HG03432 (cell line): ENCODE measurements at regions not wholly inside any gene's neighbourhood (a gene's known extent, or its start where the extent isn't known, plus 50 kb on each side); places are given as distances from the start of the nearest gene placed in this dataset.

Experiments used
- ATAC-seq: cut with Tn5 transposase; IDR thresholded peaks from one replicate; pipeline ENCODE4 v1.9.1; 2021; ENCODE audit warnings: mild to moderate bottlenecking, moderate library complexity; ENCODE audit not compliant: unreplicated experiment

DNA sequence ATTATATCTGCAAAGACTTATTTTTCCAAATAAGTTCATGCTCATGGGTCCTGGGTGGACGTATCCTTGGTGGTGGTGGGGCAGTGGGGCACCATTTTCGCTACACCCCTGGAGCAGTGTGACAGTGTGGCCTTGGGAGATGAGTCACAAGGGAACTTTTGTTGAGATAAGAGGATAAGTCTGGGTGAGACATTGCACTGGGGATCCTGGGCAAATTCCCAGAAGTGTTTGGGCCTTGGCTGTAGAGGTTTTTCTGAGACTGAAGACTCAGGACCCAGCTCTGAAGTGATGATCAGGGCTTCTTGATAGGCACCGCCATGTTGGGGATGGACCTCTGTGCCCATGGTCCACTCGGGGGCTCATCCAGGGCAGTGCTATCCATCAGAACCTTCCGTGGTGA, 149.4 kb downstream of the MACROH2A1 start:
- no peak for ATAC-seq

DNA sequence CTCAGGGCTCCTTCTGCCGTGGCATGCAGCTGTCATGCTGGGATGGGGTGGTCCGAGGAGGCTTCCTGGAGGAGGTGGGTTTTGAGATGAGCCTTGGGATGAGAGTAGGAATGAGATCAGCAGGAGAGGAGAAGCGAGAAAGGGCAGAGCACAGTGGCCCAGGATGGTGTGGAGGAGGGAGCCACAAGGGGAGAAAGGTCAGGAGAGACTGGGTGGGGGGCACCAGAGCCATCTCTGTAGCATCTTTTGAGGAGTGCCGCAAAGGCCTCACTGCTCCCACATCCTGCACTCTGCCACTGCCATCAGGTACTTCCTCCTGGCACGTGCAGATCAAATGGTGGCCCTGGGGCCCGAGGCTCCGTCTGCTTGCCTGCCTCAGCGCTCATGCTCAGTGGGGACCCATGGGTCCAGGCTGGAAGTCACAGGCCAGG, 150.2 kb downstream of the MACROH2A1 start:
- no peak for ATAC-seq

DNA sequence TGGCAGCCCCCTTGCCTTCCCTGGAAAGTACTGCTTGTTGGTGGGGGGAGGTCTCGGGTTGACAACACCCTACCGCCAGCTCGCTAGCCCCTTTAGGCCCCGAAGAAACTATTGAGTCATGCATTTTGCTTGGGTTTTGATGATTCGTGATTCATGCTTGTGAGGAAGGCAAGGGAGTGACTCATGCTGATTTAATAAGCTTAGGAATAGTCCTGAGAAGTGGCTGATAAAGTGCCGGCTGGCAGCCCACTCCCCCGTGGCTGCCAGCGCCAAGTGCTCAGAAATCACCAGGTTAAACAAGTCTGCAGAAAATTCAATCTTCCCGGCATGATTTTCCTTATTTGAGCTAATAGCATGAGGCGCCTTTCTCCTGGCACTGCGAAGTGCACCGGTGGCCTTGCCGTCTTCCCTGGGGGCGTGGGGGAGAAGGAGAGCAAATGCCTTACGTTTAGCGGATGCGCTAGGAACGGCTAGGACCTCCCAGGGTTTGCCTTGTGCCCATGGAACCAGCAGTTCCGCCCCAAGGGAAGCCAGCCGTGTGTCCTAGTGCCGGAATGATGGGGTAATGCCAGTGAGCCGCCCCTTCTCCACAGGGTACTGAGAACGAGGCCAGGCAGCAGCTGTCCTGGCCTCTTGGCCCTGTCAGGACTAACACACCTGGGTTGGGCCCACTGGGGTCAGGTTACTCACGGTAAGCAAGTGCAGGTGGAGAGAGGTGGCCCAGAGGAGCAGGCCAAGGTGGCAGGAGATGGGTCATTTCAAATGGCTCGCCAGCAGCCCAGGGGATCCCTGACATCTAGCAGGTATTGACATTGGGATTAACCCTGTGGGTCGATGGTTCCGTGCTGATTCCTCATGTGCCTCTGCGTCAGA, 151.9 kb downstream of the MACROH2A1 start:
- no peak for ATAC-seq

DNA sequence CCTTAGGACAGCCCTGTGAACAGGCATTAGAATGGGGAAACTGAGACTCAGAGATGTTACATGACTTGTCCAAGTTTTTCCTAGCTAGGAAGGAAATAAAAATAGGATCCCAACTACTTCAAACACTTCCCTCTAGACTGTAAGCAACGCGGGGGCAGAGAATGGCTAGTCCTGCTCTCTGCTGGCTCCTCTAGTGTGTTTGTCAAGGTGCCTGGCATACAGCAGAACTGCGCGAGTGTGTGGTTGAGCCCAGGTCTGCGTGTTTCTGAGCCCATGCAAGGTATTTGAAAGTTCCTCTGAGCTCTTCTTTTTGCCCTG, 152.5 kb downstream of the MACROH2A1 start:
- no peak for ATAC-seq

DNA sequence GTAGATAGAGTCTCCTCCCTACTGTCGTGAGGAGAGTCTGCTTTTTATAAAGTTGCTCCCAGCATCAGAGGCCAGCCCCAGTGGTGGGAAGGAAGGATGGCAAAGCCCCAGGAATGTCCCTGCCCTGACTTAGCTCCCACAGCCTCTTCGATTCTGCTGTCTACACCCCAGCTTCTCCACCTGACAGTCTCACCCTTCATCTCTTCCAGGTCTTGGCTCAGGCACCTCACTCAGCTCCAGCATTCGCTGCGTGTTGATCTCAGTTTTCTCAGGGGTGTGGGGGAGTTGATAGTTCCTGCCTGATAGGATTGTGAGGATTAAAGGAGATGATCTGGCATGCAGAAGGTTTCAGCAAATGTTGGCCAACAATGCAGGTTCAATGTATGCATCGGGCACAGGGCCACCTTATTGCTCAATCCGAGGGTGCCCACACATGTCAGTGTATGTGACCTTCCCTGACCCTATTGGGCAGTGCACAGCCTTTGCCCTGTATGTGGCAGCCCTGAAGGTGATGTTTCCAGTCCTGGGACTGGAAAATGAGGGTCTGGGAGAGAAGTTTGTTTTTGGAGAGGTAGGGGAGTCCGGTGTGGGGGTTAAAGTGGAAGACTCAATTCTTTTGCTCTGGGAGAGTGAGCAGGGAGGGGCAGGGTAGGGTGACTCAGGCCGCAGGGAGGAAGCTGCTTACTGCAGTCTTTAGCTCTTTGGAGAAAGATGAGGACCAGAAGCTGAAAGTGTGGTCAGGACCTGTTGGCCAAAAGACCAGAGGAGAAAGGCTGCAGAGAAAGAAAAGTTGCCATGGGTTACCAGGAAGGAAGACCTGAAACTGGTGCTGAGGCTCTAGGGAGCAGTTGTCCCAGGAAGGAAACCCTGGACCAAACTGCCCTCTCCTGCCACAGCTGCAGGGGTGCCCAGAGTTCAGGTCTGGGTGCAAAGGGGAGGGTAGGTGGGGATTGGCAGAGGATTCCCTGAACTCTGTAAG, 153.2 kb downstream of the MACROH2A1 start:
- ATAC-seq: no peak

DNA sequence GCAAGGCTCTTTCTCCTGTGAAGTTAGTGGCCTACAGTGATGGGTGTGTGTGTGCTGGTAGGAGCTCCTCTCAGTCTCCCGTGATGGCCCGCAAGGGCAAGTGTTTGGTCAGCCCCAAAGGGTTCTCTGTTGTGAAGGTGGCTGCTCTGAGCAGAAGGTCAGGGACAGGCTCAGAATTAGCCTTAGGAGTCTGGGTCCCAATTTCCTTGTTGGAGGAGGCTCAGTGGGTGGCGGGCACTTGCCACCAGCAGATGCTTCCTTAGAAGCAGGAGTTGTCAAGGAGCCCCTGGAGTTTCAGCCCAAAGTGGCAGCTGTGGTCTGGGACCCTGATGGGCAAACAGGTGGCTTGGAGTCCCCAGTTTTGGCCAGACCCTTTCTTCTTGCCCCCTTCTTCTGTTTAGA, 154.4 kb downstream of the MACROH2A1 start:
- ATAC-seq: no peak

- ATAC-seq: no peak
Measured at GRCh38 chr5:135243556-135244285, 155.3 kb downstream of the MACROH2A1 start.

- ATAC-seq: no peak
Measured at GRCh38 chr5:135242866-135243555, 156.0 kb downstream of the MACROH2A1 start.

GRCh38 chr5:135242021-135242865, 156.8 kb downstream of the MACROH2A1 start:
- no peak for ATAC-seq

- no peak for ATAC-seq
Measured at GRCh38 chr5:135241536-135241935, 157.5 kb downstream of the MACROH2A1 start.

DNA sequence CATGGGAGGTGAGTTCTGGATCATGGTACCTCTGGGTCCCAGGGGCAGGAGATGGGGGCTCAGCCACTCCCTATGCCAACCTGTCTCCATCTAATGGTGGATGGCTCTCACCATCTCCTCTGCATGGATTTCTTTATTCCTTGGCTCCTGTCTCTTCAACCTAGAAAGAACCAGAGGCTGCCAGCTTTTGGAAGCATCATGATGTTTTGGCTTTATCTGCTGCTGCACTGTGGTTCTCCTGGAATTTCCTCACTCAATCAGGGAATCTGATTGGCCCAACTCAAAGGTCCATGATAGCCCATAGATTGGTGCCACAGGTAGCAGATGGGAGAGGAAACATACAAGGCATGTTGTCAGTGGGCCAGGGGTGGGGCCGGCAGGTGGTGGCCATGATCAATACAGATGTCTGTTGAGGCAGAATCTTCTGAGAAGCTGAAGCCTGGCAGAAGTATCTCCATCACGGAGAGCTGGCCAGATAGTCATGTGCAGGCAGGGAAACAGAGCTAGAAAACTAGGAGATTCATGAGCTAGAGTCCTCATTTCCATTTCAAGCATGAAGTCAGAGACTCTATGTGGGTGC, 158.2 kb downstream of the MACROH2A1 start:
- no peak for ATAC-seq

GRCh38 chr5:135240283-135240633, 158.8 kb downstream of the MACROH2A1 start:
- no peak for ATAC-seq

GRCh38 chr5:135239453-135240282, 159.4 kb downstream of the MACROH2A1 start:
- ATAC-seq: no peak

GRCh38 chr5:135238622-135239452, 160.2 kb downstream of the MACROH2A1 start:
- ATAC-seq: no peak

- no peak for ATAC-seq
Measured at GRCh38 chr5:135237748-135238103, 161.3 kb downstream of the MACROH2A1 start.

GRCh38 chr5:135236908-135237747, 161.9 kb downstream of the MACROH2A1 start:
- no peak for ATAC-seq
